CD4-positive, alpha-beta memory T cell (primary cell): ENCODE measurements at regions not wholly inside any gene's neighbourhood (a gene's known extent, or its start where the extent isn't known, plus 50 kb on each side); places are given as distances from the start of the nearest gene placed in this dataset.

ENCODE experiments used
- CTCF ChIA-PET: fragments of 350-600 bp; sonication (Branson Sonifier 250); formaldehyde crosslinking; loops from one replicate; lab custom pipeline; 2021; ENCODE audit warnings: inconsistent platforms; ENCODE audit not compliant: partially characterized antibody; lab: Charles Lee
- POLR2A ChIA-PET: fragments of 350-600 bp; sonication (Branson Sonifier 250); formaldehyde crosslinking; loops from one replicate; lab custom pipeline; 2021; ENCODE audit not compliant: partially characterized antibody; lab: Charles Lee
- DNase-seq, 5 donors: peaks; one replicate each; pipeline versions ENCODE4 v3.0.0 to v3.0.0-alpha.2; 2020 to 2022; ENCODE audit warnings: mixed read lengths in 1 of 5
- H3K27ac ChIP-seq: one replicate; pipeline ENCODE4 v1.7.0; 2013; ENCODE audit warnings: low read depth, low read length
- H3K27me3 ChIP-seq: 2 replicates; pipeline ENCODE4 v1.7.0; 2013; ENCODE audit warnings: mild to moderate bottlenecking, low read length, moderate library complexity; ENCODE audit not compliant: insufficient read depth
- H3K36me3 ChIP-seq: 2 replicates; pipeline ENCODE4 v1.7.0; 2013; ENCODE audit warnings: mild to moderate bottlenecking, low read length, moderate library complexity; ENCODE audit not compliant: insufficient read depth
- H3K4me1 ChIP-seq: 2 replicates; pipeline ENCODE4 v1.7.0; 2013; ENCODE audit warnings: mild to moderate bottlenecking, low read length, moderate library complexity; ENCODE audit not compliant: insufficient read depth
- H3K4me3 ChIP-seq, 2 donors: one replicate each; pipeline ENCODE4 v1.7.0; 2013; ENCODE audit warnings: low read length in 2 of 2, mild to moderate bottlenecking in 1 of 2
- H3K9me3 ChIP-seq, 2 donors: one replicate each; pipeline ENCODE4 v1.7.0; 2013; ENCODE audit warnings: low read length in 2 of 2, control low read depth in 1 of 2; ENCODE audit not compliant: control insufficient read depth in 1 of 2
- H3K27ac Mint-ChIP-seq, 7 donors: one replicate each; pipeline ENCODE4 v1.8.0; 2020 to 2021; ENCODE audit warnings: mixed read lengths in 7 of 7, mild to moderate bottlenecking in 6 of 7, inconsistent platforms in 3 of 7, moderate library complexity in 3 of 7
- H3K27me3 Mint-ChIP-seq, 2 donors: one replicate each; pipeline ENCODE4 v1.8.0; 2020 to 2021; ENCODE audit warnings: mixed read lengths in 2 of 2
- H3K36me3 Mint-ChIP-seq, 2 donors: one replicate each; pipeline ENCODE4 v1.8.0; 2020 to 2021; ENCODE audit warnings: mixed read lengths in 2 of 2, inconsistent platforms in 1 of 2, mild to moderate bottlenecking in 1 of 2
- H3K4me1 Mint-ChIP-seq, 4 donors: one replicate each; pipeline ENCODE4 v1.8.0; 2020 to 2021; ENCODE audit warnings: mixed read lengths in 4 of 4, mild to moderate bottlenecking in 1 of 4
- H3K4me3 Mint-ChIP-seq, 8 donors: one replicate each; pipeline ENCODE4 v1.8.0; 2020 to 2021; ENCODE audit warnings: mixed read lengths in 8 of 8, mild to moderate bottlenecking in 7 of 8, moderate library complexity in 6 of 8, inconsistent platforms in 3 of 8
- H3K9me3 Mint-ChIP-seq, 8 donors: one replicate each; pipeline ENCODE4 v1.8.0; 2020 to 2021; ENCODE audit warnings: mixed read lengths in 8 of 8, mild to moderate bottlenecking in 5 of 8, inconsistent platforms in 3 of 8, moderate library complexity in 1 of 8
- intact Hi-C: fragments of 100-400 bp; cut with micrococcal nuclease; formaldehyde crosslinking; loops from one replicate; pipeline ENCODE4 v1.15.1; 2023

GRCh38 chr11:107197932-107198331, 179.7 kb upstream of the GUCY1A2 start:
- DNase-seq, result no peak
- H3K27me3 ChIP-seq, result no peaks in the 10 kb centered on the region
- no peaks in the 10 kb centered on the region for H3K36me3 ChIP-seq
- intact Hi-C loops, result no loop called here
- no peaks in the 10 kb centered on the region for H3K4me1 ChIP-seq
- no peaks in the 10 kb centered on the region for H3K4me1 Mint-ChIP-seq
- H3K36me3 Mint-ChIP-seq, result no peaks in the 10 kb centered on the region
- H3K27ac ChIP-seq, result no peak overlapping the region
- H3K9me3 Mint-ChIP-seq, result peaks cover 0 to 18% (median 6%) of the 10 kb centered on the region in 8 donors
- no peak overlapping the region for H3K4me3 Mint-ChIP-seq
- no peak overlapping the region for H3K4me3 ChIP-seq
- no peak overlapping the region for H3K27ac Mint-ChIP-seq
- ChIA-PET CTCF (no interaction called here), POLR2A (no interaction called here)
- no peaks in the 10 kb centered on the region for H3K9me3 ChIP-seq
- no peaks in the 10 kb centered on the region for H3K27me3 Mint-ChIP-seq

GRCh38 chr11:107196732-107197131, 178.5 kb upstream of the GUCY1A2 start:
- no peak overlapping the region for H3K4me3 Mint-ChIP-seq
- H3K36me3 ChIP-seq, result no peaks in the 10 kb centered on the region
- no peaks in the 10 kb centered on the region for H3K27me3 ChIP-seq
- peaks cover 0 to 26% (median 10%) of the 10 kb centered on the region in 8 donors for H3K9me3 Mint-ChIP-seq
- DNase-seq, result no peak
- H3K27ac Mint-ChIP-seq, result no peak overlapping the region
- POLR2A ChIA-PET, result no interaction called here
- no peaks in the 10 kb centered on the region for H3K4me1 Mint-ChIP-seq
- no peaks in the 10 kb centered on the region for H3K4me1 ChIP-seq
- H3K36me3 Mint-ChIP-seq, result no peaks in the 10 kb centered on the region
- intact Hi-C loops, result no loop called here
- H3K9me3 ChIP-seq, result no peaks in the 10 kb centered on the region
- no peak overlapping the region for H3K4me3 ChIP-seq
- no peak overlapping the region for H3K27ac ChIP-seq
- CTCF ChIA-PET, result no interaction called here
- no peaks in the 10 kb centered on the region for H3K27me3 Mint-ChIP-seq

- H3K27me3 ChIP-seq, result no peaks in the 10 kb centered on the region
- no peaks in the 10 kb centered on the region for H3K27me3 Mint-ChIP-seq
- peaks cover 0 to 5% (median 3%) of the 10 kb centered on the region in 8 donors for H3K9me3 Mint-ChIP-seq
- H3K27ac ChIP-seq, result no peak overlapping the region
- POLR2A ChIA-PET, result no interaction called here
- DNase-seq, result no peak
- no peaks in the 10 kb centered on the region for H3K9me3 ChIP-seq
- H3K4me3 ChIP-seq, result no peak overlapping the region
- no peak overlapping the region for H3K4me3 Mint-ChIP-seq
- CTCF ChIA-PET, result no interaction called here
- intact Hi-C loops, result no loop called here
- no peaks in the 10 kb centered on the region for H3K36me3 Mint-ChIP-seq
- H3K4me1 ChIP-seq, result no peaks in the 10 kb centered on the region
- no peaks in the 10 kb centered on the region for H3K4me1 Mint-ChIP-seq
- H3K36me3 ChIP-seq, result no peaks in the 10 kb centered on the region
- H3K27ac Mint-ChIP-seq, result no peak overlapping the region
Measured at GRCh38 chr11:107184986-107185385, 166.7 kb upstream of the GUCY1A2 start.

- intact Hi-C loops, result no loop called here
- Histone ChIP-seq H3K4me3 (no peak overlapping the region), H3K4me1 (no peaks in the 10 kb centered on the region), H3K27ac (no peak overlapping the region), H3K36me3 (no peaks in the 10 kb centered on the region), H3K27me3 (no peaks in the 10 kb centered on the region), H3K9me3 (no peaks in the 10 kb centered on the region)
- no peaks in the 10 kb centered on the region for H3K27me3 Mint-ChIP-seq
- H3K36me3 Mint-ChIP-seq, result no peaks in the 10 kb centered on the region
- DNase-seq, result no peak
- no peak overlapping the region for H3K27ac Mint-ChIP-seq
- CTCF ChIA-PET, result no interaction called here
- H3K9me3 Mint-ChIP-seq, result peaks cover 0 to 7% (median 2%) of the 10 kb centered on the region in 8 donors
- no peak overlapping the region for H3K4me3 Mint-ChIP-seq
- POLR2A ChIA-PET, result no interaction called here
- H3K4me1 Mint-ChIP-seq, result no peaks in the 10 kb centered on the region
Measured at GRCh38 chr11:107183953-107184352, 165.7 kb upstream of the GUCY1A2 start.

- POLR2A ChIA-PET, result no interaction called here
- intact Hi-C loops, result no loop called here
- Histone ChIP-seq H3K4me3 (no peak overlapping the region), H3K36me3 (no peaks in the 10 kb centered on the region), H3K27ac (no peak overlapping the region), H3K4me1 (no peaks in the 10 kb centered on the region), H3K9me3 (no peaks in the 10 kb centered on the region), H3K27me3 (no peaks in the 10 kb centered on the region)
- Mint-ChIP-seq H3K27me3 (no peaks in the 10 kb centered on the region), H3K4me1 (no peaks in the 10 kb centered on the region), H3K4me3 (no peak overlapping the region), H3K27ac (no peak overlapping the region), H3K9me3 (peaks cover 0 to 10% (median 2%) of the 10 kb centered on the region in 8 donors), H3K36me3 (peaks cover 0 to under 1% of the 10 kb centered on the region in 2 donors)
- no peak for DNase-seq
- CTCF ChIA-PET, result no interaction called here
Measured at GRCh38 chr11:107182978-107183377, 164.7 kb upstream of the GUCY1A2 start.

GRCh38 chr11:107180236-107180635, 162.0 kb upstream of the GUCY1A2 start:
- Histone ChIP-seq H3K36me3 (no peaks in the 10 kb centered on the region), H3K4me3 (no peak overlapping the region), H3K9me3 (no peaks in the 10 kb centered on the region), H3K27ac (no peak overlapping the region), H3K4me1 (no peaks in the 10 kb centered on the region), H3K27me3 (no peaks in the 10 kb centered on the region)
- ChIA-PET CTCF (no interaction called here), POLR2A (no interaction called here)
- intact Hi-C loops, result no loop called here
- DNase-seq, result no peak
- H3K4me3 Mint-ChIP-seq, result no peak overlapping the region
- H3K27me3 Mint-ChIP-seq, result no peaks in the 10 kb centered on the region
- H3K36me3 Mint-ChIP-seq, result peaks cover 3 to 5% of the 10 kb centered on the region in 2 donors
- no peaks in the 10 kb centered on the region for H3K4me1 Mint-ChIP-seq
- peaks cover 0 to 13% (median 2%) of the 10 kb centered on the region in 8 donors for H3K9me3 Mint-ChIP-seq
- no peak overlapping the region for H3K27ac Mint-ChIP-seq

GRCh38 chr11:107179829-107180228, 161.6 kb upstream of the GUCY1A2 start:
- no peaks in the 10 kb centered on the region for H3K4me1 Mint-ChIP-seq
- H3K27me3 ChIP-seq, result no peaks in the 10 kb centered on the region

GRCh38 chr11:107177106-107177477, 158.8 kb upstream of the GUCY1A2 start:
- Histone ChIP-seq H3K27me3 (no peaks in the 10 kb centered on the region), H3K4me1 (no peaks in the 10 kb centered on the region), H3K36me3 (no peaks in the 10 kb centered on the region), H3K27ac (no peak overlapping the region), H3K4me3 (no peak overlapping the region), H3K9me3 (no peaks in the 10 kb centered on the region)
- POLR2A ChIA-PET, result no interaction called here
- H3K4me3 Mint-ChIP-seq, result no peak overlapping the region
- H3K4me1 Mint-ChIP-seq, result no peaks in the 10 kb centered on the region
- H3K27me3 Mint-ChIP-seq, result no peaks in the 10 kb centered on the region
- no peak for DNase-seq
- CTCF ChIA-PET, result no interaction called here
- intact Hi-C loops, result no loop called here
- H3K27ac Mint-ChIP-seq, result no peak overlapping the region
- peaks cover 3 to 5% of the 10 kb centered on the region in 2 donors for H3K36me3 Mint-ChIP-seq
- H3K9me3 Mint-ChIP-seq, result peaks cover under 1 to 13% (median 4%) of the 10 kb centered on the region in 8 donors

More at GRCh38 chr11:107179829-107180228, 161.6 kb upstream of the GUCY1A2 start:
- Mint-ChIP-seq H3K27me3 (no peaks in the 10 kb centered on the region), H3K9me3 (peaks cover 0 to 13% (median 2%) of the 10 kb centered on the region in 8 donors), H3K4me3 (no peak overlapping the region), H3K27ac (no peak overlapping the region), H3K36me3 (peaks cover 3 to 5% of the 10 kb centered on the region in 2 donors)
- ChIA-PET POLR2A (no interaction called here), CTCF (no interaction called here)
- H3K27ac ChIP-seq, result no peak overlapping the region
- H3K4me3 ChIP-seq, result no peak overlapping the region
- H3K9me3 ChIP-seq, result no peaks in the 10 kb centered on the region
- intact Hi-C loops, result no loop called here
- no peaks in the 10 kb centered on the region for H3K36me3 ChIP-seq
- H3K4me1 ChIP-seq, result no peaks in the 10 kb centered on the region
- DNase-seq, result no peak
